ENCODE measurements at regions not wholly inside any gene's neighbourhood (a gene's known extent, or its start where the extent isn't known, plus 50 kb on each side); places are given as distances from the start of the nearest gene placed in this dataset.

- DNase-seq (ENCODE audit: low read depth) = no peak
Observed at GRCh38 chr13:31972453-31972852, 59.1 kb upstream of the FRY start.

GRCh38 chr13:31978021-31978420, 53.6 kb upstream of the FRY start:
- H3K4me3 ChIP-seq (ENCODE audit: low read length) = no peak overlapping the region
- DNase-seq (ENCODE audit: low read depth) = no peak

More at GRCh38 chr13:31972453-31972852, 59.1 kb upstream of the FRY start:
- H3K4me3 ChIP-seq (ENCODE audit: low read length) = no peak overlapping the region
- no peak for TF ChIP-seq CTCF (IDR thresholded peaks at IDR 0.05; ENCODE audit: insufficient read depth, low read depth, low read length, missing control alignments)

DNA sequence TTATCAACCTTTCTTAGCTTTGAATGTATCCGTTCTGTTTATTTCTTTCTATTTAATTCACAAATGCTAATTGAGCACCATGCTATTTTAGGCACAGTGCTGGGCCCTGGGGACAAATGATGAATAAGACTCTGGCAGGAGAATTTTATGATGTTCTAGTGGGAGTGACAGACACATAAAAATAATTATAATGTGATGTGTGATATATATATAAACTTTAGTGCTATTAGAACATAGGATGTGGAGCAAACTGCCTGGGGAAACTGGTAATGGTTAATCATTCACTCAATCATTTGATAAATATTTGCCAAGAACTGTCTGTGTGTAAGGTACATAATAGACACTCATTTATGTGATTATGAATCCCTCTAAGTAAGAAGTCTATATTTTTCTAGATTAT, 50.7 kb upstream of the FRY start:
- no peak for DNase-seq (ENCODE audit: low read depth)
- no peak overlapping the region for H3K4me3 ChIP-seq (ENCODE audit: low read length)

More at GRCh38 chr13:31978021-31978420, 53.6 kb upstream of the FRY start:
- no peak for TF ChIP-seq CTCF (IDR thresholded peaks at IDR 0.05; ENCODE audit: insufficient read depth, low read depth, low read length, missing control alignments)

More for the DNA sequence above, 50.7 kb upstream of the FRY start:
- no peak for TF ChIP-seq CTCF (IDR thresholded peaks at IDR 0.05; ENCODE audit: insufficient read depth, low read depth, low read length, missing control alignments)
